Loucy (cell line): ENCODE measurements at regions not wholly inside any gene's neighbourhood (a gene's known extent, or its start where the extent isn't known, plus 50 kb on each side); places are given as distances from the start of the nearest gene placed in this dataset.

Experiments
- CTCF ChIP-seq: fragments of 200-600 bp; sonication (generic); conservative IDR thresholded peaks from 2 replicates; pipeline ENCODE4 v1.5.1; 2014; ENCODE audit warnings: mild to moderate bottlenecking, antibody characterized with exemption, low read length
- EZH2phosphoT487 ChIP-seq: fragments of 200-600 bp; IDR thresholded peaks from 2 replicates; pipeline ENCODE4 v1.6.1; 2018; ENCODE audit warnings: antibody characterized with exemption, mild to moderate bottlenecking, moderate library complexity, borderline replicate concordance

GRCh38 chr9:1759771-1760300 lies 255.3 kb upstream of the SMARCA2 start:
- TF ChIP-seq CTCF (no peak), EZH2phosphoT487 (no peak)
